HPDE6-E6E7 (cell line): ENCODE measurements at regions not wholly inside any gene's neighbourhood (a gene's known extent, or its start where the extent isn't known, plus 50 kb on each side); places are given as distances from the start of the nearest gene placed in this dataset.
A peak's percentile ranks its signal among the peaks of the same experiment; 100 is the strongest.

Source experiments
- DNase-seq: peaks from one replicate; pipeline ENCODE4 v3.0.0; 2011; ENCODE audit warnings: missing footprints; ENCODE audit errors: extremely low spot score

DNA sequence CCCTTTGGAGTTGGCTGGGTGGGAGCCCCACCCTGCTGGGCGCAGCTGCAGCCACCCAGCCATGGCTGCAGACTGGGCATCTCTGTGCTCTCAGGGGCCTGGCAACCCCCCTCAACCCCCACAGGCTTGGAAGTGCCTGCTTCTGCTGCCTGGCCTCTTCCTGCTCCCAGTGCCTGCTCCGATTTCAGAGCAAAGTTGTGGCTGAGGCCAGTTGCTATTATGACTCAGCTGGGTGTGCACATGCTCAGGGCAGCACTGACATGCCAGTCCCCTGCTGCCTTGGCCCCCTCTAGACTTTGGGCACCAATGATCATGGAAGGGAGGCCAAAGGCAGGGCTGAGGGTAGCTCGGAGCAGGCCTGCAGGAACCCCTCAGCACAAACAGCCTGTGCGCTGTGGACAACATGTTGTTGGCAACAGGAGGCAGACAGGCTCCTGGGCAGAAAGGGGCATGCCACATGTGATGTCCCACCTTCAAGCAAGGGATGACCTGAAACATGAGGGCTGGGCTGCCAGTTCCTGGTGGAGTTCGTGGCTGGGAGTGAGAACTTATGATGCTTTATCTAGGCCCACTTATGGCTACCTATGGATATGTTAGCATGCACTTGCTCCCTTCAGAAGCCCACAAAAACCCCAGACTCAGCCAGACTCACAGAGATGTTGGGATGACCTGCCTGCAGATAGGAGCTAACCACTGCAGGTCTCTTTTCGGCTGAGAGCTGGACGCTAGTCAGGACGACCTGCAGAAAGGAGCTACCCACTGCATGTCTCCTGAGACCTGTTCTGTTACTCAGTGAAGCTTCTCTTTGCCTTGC is 96.4 kb upstream of the AMOTL1 start:
- no peak for DNase-seq

DNA sequence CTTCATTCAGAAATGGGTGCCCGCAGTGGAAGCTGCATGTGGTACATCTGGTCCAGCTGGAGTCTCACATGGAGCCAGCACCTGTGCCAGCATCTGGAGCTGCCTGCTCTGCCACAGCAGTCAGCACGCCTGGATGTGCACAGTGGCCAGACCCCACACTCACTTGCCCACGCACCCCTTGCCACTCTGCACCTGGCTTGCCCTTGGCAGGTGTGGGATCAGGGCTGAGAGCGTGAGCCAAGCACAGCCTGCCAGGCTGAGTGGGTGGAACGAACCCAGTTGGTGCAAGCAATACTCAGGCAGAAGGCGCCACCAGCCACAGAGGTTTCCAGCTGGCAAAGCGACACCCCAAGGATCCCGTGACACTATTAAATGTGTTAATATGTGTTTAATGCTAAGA is 95.5 kb upstream of the AMOTL1 start:
- DNase-seq: no peak

DNA sequence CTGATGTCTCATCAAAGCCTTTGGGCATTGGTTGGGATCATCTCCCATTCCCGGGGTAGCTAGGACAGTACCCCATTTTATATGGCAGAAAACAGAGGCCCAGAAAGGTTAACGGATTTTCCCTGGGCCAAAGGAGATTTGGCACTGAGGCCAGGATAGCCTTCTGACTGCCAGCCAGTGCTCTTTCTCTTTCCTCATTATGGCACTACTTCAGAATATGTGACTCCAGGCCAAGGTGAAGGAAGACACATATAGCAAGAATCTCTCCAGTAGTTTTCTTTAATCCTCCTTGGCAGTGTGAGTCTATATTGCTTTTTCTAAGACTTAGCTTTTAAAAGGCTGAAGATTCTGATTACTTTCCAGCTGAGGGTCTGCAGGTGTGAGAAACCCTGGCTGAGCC is 94.8 kb upstream of the AMOTL1 start:
- no peak for DNase-seq

DNA sequence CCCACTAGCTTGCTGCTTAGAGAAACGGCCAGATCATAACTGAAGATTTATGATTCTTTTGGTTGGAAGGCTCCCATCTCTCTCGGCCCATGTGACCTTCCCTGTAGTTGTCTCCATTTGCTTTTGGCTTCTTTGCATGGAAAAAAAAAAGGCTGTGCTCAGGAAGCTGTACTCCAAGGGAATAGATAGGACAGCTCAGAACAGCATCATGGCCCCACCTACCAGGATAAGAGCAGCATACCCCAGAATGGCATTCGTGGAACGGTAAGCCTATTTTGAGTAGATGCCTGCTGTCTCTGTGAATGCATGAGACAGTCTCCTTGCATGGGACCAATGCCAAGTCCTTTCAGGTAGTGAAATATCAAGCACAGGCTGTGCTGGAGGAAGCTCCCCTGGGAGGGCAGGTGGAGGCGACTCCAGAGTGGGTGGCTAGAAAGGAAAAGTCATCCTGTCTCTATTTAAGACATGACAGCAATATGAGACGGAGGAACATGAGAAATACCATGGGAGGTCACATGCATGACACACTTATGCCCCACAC is 94.1 kb upstream of the AMOTL1 start:
- DNase-seq: peak; percentile 31

DNA sequence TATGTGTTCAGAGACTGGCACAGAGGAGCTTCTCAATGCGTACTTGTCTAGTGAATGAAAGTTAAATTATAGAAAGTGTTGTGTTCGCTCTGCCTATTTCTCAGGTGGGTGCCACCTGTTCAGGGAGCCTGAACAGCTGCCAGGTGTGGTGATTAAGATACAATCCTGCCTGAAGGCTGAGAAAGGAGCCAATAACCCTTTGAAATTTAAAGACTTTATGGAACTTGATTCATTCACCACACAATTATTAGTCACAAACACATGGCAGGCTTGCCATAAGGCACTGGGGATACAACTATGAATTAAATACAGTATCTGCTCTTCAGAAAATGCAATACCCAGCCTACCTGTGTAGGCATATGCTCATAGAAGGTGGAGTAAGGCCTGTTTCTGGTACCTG is 92.9 kb upstream of the AMOTL1 start:
- DNase-seq: peak; percentile 66

DNA sequence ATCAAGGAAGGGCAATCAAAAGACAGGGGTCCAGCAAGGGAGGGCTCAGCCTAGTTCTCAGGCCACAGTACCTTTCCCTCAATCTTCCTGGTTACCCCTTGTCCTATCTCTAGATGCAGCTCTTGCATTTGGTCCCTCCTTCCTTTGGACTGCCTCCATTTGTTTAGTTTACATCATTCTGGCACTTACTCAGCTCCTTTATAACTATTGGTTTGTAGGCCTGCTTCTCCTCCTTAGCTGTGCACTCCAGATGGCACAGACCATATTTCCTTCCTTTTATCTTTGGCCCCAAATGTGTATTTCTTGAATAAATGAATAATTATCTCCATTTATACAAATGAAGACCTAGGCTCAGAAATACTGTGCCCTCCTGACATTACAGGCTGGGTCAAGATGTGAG is 92.3 kb upstream of the AMOTL1 start:
- no peak for DNase-seq

DNA sequence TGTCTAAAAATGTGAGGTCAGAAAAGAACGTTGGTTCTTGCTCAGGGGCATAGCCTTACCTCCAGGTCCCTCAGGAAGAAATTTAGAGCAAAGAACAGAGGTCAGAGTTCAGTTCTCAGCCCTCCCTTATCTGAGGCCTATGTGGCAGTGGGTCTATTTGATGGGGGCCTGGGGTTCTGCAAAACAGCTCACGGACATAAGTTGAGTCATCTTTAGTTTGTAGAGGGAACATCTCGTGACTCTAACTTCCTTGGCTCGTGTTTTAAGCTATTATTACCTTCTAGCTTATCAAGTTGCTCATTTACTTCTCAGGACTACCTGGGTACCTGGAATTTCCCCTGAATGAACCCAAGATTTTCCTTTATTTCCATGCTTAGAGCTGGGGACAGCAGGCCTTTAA is 91.3 kb upstream of the AMOTL1 start:
- DNase-seq: no peak

DNA sequence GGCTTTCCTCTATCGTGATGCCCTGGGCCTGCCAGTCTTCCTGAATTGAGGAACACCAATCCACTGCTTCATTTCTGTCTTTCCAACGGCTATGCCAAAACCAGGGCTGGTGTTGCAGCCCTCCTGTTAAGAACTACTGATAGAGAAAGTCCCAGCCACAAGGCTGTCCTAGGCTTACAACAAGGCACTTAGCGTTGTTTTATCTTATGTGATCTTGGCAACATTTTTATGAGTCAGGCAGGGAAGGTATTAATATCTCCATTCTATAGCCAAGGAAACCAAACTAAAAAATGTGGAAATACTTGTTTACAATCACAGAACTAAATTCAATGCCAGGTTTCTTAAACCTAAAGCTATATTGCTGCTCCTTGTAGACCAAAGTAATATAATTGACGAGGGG is 89.9 kb upstream of the AMOTL1 start:
- DNase-seq: peak; percentile 42

DNA sequence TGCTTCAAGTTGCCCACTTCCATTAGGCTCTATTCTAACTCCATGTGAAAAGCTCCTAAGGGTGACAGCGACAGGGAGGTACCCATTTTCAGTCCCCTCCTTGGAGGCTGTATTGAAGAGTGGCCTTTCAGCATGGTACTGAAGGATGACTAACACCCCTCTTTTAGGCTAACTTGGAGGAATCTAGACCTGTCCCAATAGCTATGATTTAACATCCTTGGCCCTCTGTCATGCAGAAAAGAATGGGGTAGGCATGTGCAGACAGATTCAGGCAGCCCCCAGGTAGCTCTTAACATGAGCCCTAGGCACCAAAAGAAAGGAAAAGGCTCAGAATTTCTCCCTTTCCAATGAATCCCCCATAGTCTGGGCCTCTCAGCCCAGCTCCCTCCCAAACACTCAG is 89.3 kb upstream of the AMOTL1 start:
- DNase-seq: no peak

DNA sequence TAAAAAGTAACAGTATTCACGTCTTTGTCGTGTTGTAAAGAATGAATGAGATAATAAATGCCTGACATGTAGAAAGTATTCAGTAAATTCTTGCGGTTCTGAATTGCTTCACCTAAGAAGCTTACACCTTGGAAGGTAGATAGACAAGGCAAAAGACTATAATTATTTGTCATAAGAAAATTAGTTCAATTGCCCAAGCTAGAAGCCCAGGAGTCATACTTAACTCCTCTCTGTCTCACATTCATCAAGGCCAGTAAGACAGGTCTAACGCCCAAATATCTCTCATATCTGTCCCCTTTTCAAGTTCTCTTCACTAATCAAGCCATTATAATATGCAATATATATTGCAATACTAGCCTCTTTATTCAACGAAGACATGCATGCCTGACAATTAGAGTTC is 87.7 kb upstream of the AMOTL1 start:
- no peak for DNase-seq

DNA sequence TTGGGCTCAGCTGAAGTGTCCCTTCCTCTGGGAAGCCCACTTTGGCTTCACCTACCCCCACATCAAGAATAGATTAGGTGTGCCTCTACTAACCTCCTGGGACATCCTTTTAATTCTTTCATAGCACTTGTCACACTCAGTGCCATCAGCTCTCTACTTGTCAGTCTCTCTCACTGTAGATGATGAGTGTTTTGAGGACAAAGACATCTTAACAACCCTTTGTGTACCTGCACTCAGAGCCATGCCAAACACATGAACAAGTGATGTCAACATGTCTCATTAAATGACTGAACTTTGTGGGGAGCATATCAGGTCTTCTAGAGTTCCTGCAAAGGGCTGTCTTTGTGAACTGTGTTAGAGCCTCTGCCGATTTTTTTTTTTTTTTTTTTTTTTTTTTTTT is 87.0 kb upstream of the AMOTL1 start:
- no peak for DNase-seq

DNA sequence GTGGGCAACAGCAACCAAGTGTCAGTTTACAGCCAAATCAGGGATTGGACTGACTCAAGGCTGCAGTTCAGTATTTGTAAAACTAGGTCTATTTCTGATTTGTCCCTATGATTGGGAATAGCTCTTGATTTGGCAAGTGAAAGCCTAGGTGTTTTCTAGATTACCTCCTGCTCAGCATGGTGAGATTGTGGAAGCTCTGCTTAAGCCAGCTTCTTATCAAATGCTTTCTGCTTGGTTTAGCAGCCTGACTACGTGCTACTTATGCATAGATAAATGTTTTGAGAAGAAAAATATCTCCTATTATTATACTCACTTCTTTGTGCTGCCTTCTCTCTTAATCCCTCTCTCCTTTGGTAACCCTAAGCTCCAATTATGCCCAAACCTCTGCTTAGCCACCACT is 86.3 kb upstream of the AMOTL1 start:
- DNase-seq: no peak

DNA sequence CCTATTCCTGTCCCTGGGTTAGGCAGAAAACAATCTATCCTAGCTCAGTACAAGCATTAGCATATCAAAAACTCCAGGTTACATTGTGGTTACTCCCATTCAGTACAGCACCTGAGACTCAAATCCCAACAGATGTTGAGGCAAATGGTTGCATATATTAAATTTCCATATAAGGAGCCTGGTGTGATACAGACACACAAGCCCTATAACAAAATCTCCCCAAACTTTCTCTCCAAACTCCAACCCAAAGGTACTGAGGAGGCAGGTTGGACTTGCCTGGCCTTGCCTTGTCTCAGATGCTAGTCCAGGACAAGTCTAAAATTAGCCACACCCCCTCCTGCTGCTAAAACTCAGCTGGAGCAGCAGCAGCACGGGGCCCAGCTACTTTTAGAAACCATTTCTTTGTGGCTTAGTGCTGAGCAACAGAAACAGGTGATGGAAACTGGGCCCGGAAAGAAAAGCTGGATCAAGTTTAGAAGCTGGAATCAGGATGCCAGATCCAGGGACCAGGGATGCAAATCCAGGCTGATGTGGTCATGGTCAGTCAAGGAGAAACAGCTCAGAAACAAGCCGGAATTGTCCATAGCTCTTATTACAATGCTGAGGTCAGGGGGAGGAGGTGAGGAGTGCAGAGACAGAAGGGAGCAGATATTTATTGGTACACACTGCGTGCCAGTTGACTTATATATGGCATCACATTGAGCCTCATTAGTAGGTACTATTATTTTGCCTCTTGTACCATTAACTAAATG is 73.7 kb upstream of the AMOTL1 start:
- no peak for DNase-seq

DNA sequence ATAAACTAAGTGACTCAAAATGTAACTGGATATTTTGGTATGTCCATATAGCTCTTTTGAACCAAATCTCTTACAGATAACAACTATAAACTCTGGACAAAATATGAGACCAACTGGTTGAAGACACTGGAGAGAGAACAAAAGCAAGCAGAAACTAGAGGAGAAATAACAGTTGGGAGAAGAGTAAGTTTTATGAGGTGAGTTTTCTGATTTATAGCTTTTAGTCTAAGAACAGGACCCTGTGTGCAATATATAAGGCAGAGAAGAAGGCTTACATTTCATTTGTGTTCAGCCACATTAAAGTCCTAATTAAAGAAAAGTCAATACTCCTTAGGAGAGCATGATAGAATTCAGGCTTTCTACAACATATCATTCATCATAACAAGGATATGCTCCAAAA is 71.0 kb upstream of the AMOTL1 start:
- DNase-seq: no peak

DNA sequence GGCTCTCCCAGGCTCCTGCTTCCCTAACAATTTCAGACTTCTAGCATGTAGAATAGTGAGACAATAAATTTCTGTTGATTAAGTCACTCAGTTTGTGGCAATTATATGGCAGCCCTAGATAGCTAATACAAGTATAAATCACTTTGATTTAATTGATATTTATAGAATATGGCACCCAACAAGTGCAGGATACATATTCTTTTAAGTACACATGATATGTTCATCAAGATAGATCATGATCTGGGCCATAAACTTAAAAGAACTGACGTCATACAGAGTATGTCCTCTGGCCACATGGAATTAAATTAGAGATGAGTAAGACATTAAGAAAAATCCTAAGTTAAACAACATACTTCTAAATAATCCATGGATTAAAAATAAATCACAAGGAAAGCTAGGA is 67.5 kb upstream of the AMOTL1 start:
- DNase-seq: no peak

DNA sequence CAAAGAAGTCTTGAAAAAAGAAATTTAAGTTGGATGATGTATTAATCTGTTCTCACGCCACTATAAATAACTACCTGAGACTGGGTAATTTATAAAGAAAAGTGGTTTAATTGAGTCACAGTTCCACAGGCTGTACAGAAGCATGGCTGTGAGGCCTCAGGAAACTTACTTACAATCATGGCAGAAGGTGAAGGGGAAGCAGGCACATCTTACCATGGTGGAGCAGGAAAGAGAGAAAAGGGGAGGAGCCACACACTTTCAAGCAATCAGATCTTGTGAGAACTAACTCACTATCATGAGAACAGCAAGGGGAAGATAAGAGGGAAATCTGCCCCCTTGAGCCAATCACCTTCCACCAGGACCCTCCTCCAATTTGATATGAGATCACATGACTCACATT is 65.7 kb upstream of the AMOTL1 start:
- DNase-seq: no peak

DNA sequence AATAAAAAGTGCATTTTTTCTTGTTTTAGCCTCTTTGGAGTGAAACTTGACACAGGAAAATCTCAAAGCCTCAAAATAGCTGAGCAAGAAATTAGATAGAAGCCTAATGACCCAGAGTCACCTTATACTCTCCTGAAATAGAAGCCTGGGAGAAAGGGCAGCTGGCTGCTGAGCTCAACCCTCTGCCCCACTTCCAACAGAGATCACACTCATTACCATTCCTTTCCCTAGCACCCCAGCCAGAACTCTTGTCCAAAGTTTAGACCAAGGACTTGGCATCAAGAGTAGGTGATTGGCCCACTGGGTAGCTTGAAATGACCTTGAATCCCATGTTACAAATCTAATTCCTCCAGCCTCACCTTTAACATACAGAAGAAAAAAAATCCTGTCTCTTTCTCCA is 62.7 kb upstream of the AMOTL1 start:
- DNase-seq: no peak

DNA sequence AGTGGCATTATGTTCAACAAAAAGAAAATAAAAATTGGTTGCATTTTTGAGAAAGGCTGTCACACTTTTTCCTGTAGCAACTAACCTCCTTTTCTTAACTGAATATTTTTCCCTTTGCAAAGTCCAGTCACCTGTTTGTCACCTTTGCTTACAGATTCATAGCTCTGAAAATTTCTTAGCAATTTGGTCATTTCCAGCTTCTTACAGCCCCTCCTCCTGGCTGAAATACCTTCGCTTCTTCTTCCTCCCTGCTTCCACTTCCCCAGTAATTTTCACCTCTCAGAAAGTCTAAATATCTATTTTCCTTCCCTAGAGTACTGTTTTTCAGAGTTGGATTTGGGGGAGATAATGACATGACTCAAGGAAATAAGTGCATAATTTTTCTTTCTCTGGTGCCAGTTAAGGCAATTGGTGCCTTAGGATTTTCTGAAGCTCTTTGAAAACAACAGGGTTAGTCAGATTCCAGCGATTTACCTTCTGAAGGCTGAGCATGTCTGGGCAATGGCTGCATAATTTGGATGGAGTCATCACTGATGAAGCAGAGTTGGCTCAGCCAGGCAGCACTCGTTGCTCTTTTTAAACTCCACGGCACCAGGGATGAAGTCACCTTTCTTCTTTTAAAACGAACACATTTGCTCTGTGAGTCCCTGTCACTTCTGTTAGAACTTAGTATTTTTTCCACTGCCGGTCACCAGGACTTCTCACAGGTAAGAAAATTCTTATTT is 62.1 kb upstream of the AMOTL1 start:
- DNase-seq: peak; percentile 90

DNA sequence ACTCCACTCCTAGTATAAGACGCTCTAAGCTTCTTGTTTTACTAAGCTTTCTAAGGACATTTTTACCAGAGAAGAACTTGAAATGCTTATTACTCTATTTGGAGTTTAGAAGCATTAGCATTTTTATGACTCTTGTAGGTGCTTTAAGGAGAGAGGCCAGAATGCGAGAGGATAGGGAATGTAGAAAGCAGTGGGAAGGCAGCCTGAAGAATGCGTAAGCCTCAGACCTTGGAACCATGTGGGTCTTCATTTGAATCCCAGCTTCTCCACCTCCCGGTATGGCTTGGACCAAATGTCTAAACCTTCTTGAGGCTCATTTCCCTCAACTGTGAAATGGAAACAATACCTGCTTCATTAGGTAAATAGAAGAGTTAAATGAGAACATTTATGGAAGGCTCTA is 60.0 kb upstream of the AMOTL1 start:
- DNase-seq: no peak

DNA sequence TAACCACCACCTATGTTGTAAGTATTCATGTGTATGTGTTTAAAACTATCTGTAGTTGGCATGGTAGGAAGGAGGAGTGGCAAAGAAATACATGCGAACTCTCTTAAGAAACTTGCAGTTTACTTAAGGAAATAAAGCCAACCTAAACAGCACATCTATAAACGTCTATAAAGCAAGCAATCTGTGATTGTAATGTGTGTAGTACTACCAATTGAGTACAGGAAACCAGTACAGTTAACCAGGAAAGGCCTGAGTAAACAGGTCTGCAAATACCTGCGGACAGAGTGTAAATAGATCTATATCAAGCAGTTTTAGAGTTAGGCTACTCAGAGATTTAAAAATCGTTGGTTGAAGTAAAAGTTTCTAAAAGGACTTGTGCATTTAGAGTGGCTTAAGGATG is 59.5 kb upstream of the AMOTL1 start:
- DNase-seq: no peak

DNA sequence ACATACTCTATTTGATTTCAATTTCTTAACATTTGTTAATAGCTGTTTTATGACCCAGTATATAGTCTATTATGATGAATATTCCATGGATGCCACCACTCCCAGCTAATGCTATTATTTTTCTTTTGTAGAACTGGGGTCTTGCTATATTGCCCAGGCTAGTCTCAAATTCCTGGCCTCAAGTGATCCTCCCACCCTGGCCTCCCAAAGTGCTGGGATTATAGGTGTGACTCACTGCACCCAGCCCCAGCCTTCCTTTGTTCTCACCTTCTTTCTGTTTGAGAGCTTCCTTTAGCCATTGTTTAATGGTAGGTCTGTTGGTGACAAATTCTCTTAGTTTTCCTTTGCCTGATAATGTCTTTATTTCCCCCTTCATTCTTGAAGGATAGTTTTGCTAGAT is 52.9 kb upstream of the AMOTL1 start:
- DNase-seq: no peak

DNA sequence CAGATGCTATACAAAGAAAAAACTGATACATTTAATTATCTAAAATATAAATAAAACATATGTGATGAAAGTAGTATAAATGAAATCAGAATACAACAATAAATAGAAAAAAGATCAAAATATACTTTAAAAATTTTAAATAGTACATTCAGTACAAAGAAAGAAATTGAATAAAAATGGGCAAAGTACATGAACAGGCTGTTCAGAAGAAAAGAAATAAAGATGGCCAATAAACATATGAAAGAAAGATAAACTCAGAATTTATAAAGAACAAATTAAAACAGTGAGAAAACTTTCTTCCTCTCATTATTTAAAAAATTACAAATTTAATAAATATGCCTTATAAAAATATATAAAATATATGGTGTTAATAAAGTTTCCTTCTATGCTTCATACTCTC is 50.5 kb upstream of the AMOTL1 start:
- no peak for DNase-seq
